ENCODE measurements at regions not wholly inside any gene's neighbourhood (a gene's known extent, or its start where the extent isn't known, plus 50 kb on each side); places are given as distances from the start of the nearest gene placed in this dataset.

DNA sequence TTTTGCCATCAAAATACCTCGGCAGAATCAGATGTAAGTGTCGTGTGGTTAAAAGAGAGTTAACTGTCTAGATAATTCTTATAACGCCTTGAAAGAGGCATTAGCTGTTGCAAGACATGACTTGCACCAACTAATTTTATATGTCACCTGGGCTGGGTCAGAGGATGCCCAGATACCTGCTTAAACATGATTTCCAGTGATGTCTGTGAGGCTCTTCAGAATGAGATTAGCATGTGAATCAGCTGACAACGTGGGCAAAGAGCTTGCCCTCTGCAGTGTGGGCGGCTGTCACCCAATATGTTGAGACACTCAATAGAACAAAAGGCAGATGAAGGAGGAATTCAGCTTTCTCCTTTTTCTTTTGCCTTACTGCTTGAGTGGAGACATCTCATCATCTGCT is 1180.6 kb downstream of the NLGN4Y start:
- no peak for FAIRE-seq
- no peak for DNase-seq (ENCODE audit: insufficient read length, low spot score)
- no peak for TF ChIP-seq POLR2A (IDR thresholded peaks at IDR 0.05; ENCODE audit: low read depth, low read length)

DNA sequence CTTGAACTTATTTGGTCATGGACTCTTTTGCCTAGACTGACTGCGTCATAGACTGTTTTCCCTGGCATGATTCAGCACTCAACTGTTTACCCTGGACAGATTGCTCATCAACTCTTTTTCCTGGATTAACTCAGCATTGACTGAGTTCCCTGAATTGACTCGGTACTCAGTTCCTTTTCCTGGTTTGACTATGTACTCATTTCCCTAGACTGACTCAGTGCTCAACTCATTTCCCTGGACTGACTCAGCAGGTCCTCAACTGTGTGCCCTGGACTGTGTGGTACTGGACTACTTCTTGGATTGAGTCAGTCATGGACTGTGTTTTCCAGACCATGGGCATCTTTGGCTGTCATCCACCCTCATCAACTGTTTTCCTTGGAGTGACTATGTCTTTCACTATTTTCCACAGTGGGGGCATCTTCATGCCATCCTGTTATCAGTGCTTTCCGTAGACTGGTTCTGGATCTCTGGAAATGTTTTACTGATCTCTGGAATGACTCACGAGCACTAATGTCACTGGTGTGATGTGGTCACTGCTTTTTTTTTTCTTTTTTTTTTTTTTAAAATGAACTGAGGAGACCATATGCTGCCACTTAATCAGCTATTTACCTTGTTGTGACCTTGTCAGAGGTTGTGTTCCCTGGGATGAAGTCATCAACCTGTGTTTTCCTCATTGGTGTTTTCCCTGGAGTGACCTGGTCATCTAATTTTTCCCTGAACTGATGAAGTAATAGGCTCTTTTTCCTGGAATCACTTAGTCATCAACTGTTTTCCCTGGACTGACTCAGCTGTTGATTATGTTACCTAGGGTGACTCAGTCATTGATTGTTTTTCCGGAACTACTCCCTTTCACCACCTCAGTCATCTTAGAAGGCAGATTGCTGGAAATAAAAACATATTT is 1225.5 kb downstream of the NLGN4Y start:
- TF ChIP-seq POLR2A (IDR thresholded peaks at IDR 0.05; ENCODE audit: low read depth, low read length): no peak
- DNase-seq (ENCODE audit: insufficient read length, low spot score) (no peak), FAIRE-seq (no peak)

DNA sequence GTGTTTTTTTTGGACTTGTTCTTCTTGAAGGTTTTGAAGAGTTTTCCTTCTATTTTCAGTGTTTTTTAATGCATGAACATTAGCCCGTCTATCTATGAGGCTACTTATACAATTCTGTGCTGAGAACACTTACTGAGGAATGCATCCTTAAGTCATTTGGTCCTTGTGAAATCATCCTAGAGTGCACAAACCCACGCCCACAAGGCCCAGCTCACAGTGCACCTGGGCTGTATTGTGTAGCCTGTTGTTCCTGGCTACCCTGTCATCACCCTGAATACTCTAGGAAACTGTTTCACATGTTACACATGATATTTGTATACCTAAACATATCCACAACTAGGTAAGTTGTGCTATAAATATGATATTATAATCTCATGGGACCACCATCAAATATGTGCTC is 1226.7 kb downstream of the NLGN4Y start:
- TF ChIP-seq POLR2A (IDR thresholded peaks at IDR 0.05; ENCODE audit: low read depth, low read length): no peak
- no peak for DNase-seq (ENCODE audit: insufficient read length, low spot score)
- no peak for FAIRE-seq

DNA sequence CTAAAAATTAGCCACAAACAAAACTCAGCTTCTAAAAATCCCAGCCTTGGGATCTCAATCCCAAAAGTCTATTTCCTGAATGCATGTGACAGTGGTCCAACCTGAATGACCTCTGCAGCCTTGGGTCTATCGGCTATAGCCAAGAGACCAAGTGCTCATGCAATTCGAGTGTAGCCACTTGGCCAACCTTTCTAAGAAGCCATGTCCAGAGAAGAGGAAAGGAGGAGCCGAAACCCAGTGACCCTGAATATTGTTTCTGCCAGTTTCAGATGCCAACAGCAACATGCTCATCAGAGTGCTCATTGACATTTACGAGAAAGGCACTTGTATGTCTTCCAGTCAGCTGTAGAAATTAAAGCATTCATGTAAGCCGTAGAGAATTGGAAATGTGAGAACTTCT is 1231.9 kb downstream of the NLGN4Y start:
- DNase-seq (ENCODE audit: insufficient read length, low spot score): no peak
- TF ChIP-seq POLR2A (IDR thresholded peaks at IDR 0.05; ENCODE audit: low read depth, low read length): no peak
- no peak for FAIRE-seq

DNA sequence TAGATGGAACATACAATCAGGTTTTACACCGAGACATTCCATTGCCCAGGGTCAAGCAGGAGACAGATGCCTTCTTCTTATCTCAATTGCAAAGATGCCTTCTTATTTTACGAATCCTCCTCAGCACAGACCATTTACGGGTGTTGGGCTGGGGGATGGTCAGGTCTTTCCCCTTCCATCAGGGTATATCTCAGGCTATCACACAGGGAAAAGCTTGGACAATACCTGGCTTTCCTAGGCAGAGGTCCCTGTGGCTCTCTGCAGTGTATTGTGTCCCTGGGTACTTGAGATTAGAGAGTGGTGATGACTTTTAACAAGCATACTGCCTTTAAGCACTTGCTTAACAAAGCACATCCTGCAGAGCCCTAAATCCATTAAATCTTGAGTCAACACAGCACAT is 1249.2 kb downstream of the NLGN4Y start:
- DNase-seq (ENCODE audit: insufficient read length, low spot score): no peak
- no peak for TF ChIP-seq POLR2A (IDR thresholded peaks at IDR 0.05; ENCODE audit: low read depth, low read length)
- FAIRE-seq: no peak

DNA sequence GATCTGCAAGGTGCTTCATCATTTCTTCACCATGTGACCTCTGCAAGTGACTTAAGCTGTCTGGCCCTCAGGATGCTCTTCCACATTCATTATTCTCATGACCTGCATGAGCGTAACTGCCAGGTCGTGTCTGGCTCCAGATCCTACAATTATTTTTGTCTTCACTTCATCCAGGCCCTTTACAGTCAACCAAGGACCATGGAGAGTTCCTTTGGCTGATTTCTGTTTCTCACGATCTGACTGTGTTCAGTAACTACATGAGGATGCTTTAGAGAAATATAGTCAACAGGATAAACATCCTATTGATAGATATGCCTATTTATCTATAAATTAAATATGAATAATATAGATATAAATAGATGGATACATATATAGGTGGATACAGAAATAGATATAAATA is 1251.6 kb downstream of the NLGN4Y start:
- TF ChIP-seq POLR2A (IDR thresholded peaks at IDR 0.05; ENCODE audit: low read depth, low read length): no peak
- FAIRE-seq: no peak
- DNase-seq (ENCODE audit: insufficient read length, low spot score): no peak

DNA sequence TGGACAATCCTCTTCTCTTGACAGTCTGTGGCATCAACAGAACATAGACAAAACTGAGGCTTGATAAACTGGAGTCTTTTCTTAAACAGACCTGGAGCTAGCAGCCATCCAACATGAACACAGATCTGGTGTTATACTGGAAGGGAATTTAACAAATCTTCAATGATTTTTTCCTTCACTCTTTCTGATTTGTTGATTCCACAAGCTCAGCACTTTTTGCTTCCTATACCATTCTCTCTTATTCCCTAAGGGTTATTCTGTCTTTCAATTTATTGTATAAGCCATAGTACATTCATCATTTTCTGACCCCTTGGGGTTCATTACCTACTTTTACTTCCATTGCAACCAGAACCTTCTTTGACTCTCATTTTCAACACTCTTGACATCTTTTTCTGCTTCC is 1255.6 kb downstream of the NLGN4Y start:
- FAIRE-seq (no peak), DNase-seq (ENCODE audit: insufficient read length, low spot score) (no peak)
- TF ChIP-seq POLR2A (IDR thresholded peaks at IDR 0.05; ENCODE audit: low read depth, low read length): no peak

DNA sequence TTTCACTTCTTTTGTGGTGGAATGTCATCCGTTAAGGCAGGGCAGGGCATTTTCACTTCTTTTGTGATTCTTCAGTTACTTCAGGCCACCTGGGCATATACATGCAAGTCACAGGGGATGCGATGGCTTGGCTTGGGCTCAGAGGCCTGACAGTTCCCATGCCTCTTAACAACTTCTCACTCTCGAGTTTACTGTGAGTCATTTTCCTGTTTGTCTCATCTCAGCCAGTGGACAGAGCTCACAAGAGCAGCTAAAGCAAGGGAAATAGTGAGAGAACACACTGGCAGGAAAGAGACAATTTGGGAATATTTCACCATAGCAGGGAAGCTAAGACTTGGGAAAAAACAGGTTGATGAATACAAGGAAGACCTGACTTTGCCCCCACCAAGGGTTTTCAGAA is 1275.7 kb downstream of the NLGN4Y start:
- TF ChIP-seq POLR2A (IDR thresholded peaks at IDR 0.05; ENCODE audit: low read depth, low read length): no peak
- FAIRE-seq (no peak), DNase-seq (ENCODE audit: insufficient read length, low spot score) (no peak)

DNA sequence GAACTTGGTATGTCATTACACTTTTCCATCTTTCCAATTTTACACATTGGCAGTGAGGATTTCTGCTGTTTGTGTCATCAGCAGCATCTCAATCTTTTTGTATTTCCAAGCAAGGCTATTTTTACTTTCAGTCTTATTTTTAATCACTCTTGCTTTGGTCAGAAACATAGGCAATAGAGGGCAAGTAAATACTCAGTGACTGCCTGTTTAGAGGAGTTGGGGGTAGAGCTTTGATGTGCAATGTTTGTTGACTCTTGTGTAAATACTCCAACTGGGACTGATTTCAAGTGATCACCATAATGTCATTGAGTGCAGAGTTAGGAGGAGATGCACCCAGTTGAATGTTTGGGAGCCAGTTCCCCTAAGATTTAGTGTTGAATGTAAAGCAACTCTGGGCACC is 1281.7 kb downstream of the NLGN4Y start:
- no peak for DNase-seq (ENCODE audit: insufficient read length, low spot score)
- TF ChIP-seq POLR2A (IDR thresholded peaks at IDR 0.05; ENCODE audit: low read depth, low read length): no peak
- FAIRE-seq: no peak

DNA sequence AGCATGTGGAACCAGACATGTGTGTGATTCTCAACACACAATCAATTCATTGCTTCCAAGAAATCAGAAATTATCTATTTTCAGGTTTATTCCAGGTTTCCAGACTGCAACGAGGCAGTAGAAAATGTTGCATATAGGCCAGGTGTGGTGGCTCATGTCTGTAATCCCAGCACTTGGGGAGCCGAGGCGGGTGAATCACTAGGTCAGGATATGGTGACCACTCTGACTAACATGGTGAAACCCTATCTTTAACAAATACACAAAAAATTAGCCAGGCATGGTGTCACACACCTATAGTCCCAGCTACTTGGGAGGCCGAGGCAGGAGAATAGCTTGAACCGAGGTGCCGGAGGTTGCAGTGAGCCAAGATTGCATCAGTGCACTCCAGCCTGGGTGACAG is 1289.9 kb downstream of the NLGN4Y start:
- DNase-seq (ENCODE audit: insufficient read length, low spot score) (no peak), FAIRE-seq (no peak)
- no peak for TF ChIP-seq POLR2A (IDR thresholded peaks at IDR 0.05; ENCODE audit: low read depth, low read length)
